Heart left ventricle (tissue), 16 donors: ENCODE measurements at regions not wholly inside any gene's neighbourhood (a gene's known extent, or its start where the extent isn't known, plus 50 kb on each side); places are given as distances from the start of the nearest gene placed in this dataset.

Source experiments
- ATAC-seq, 4 donors: fragments of 200-7000 bp; cut with Tn5 transposase; one replicate each; pipeline ENCODE4 v1.9.1; 2020 to 2022; ENCODE audit warnings: moderate library complexity in 4 of 4, mild to moderate bottlenecking in 3 of 4, moderate number of reproducible peaks in 1 of 4
- DNase-seq, 5 donors: peaks; one replicate each; pipeline ENCODE4 v3.0.0-alpha.2; 2020
- H3K27ac ChIP-seq, 12 donors: fragments of 200-600 bp; sonication (generic) in 4 of 12; one replicate each; pipeline versions ENCODE4 v1.5.0 to v1.8.0; 2016 to 2022; ENCODE audit warnings: mild to moderate bottlenecking in 2 of 12
- H3K27me3 ChIP-seq, 9 donors: fragments of 200-600 bp; sonication (generic) in 2 of 9; one replicate each; pipeline versions ENCODE4 v1.5.1 to v1.8.0; 2016 to 2022; ENCODE audit warnings: mild to moderate bottlenecking in 3 of 9
- H3K36me3 ChIP-seq, 9 donors: fragments of 200-600 bp; sonication (generic) in 2 of 9; one replicate each; pipeline versions ENCODE4 v1.5.0 to v1.8.0; 2018 to 2022; ENCODE audit warnings: mild to moderate bottlenecking in 2 of 9
- H3K4me1 ChIP-seq, 12 donors: fragments of 200-600 bp; sonication (generic) in 4 of 12; one replicate each; pipeline versions ENCODE4 v1.5.0 to v1.8.0; 2016 to 2022; ENCODE audit warnings: mild to moderate bottlenecking in 3 of 12
- H3K4me3 ChIP-seq, 12 donors: fragments of 200-600 bp; sonication (generic) in 4 of 12; one replicate each; pipeline versions ENCODE4 v1.5.0 to v1.8.0; 2017 to 2022; ENCODE audit warnings: mild to moderate bottlenecking in 9 of 12, moderate library complexity in 4 of 12
- H3K9me3 ChIP-seq, 12 donors: fragments of 200-600 bp; sonication (generic) in 4 of 12; one replicate each; pipeline versions ENCODE4 v1.5.0 to v1.8.0; 2016 to 2022; ENCODE audit warnings: mild to moderate bottlenecking in 1 of 12
- CTCF ChIP-seq, 12 donors: fragments of 200-600 bp; sonication (generic) in 4 of 12; IDR thresholded peaks; one replicate each; pipeline versions ENCODE4 v1.5.0 to v1.8.0; 2018 to 2022; ENCODE audit warnings: antibody characterized with exemption in 12 of 12, mild to moderate bottlenecking in 5 of 12
- POLR2A ChIP-seq, 2 donors: fragments of 450-650 bp; IDR thresholded peaks; one replicate each; pipeline ENCODE4 v1.6.1; 2017; ENCODE audit warnings: antibody characterized with exemption in 2 of 2, mild to moderate bottlenecking in 2 of 2, moderate library complexity in 2 of 2
- WGBS, 4 donors: extraction: QIAGEN DNeasy Blood & Tissue Kit in 2 of 4; methylation state at CpG; one replicate each; pipeline versions ENCODE4 v1.1.5 to v1.1.7; 2013 to 2018; 5-methylcytosine and 5-hydroxymethylcytosine counted together
- intact Hi-C, 10 donors: fragments of 100-400 bp; cut with DNase I; formaldehyde crosslinking; loops; one replicate each; pipeline versions ENCODE4 v1.11.1 to v1.14.2; 2022
- donor health status: ischemic (EF 13 %, LVEDD 7.1; RV severe dilation, severe dysfunction).
- donor health status: healthy with polysubstance abuse.
- donor health status: DM: no; HTN: yes; CAD: no.
- donor health status: DM: no; HTN: no; CAD: no.
- donor health status: ischemic (EF 25% LVEDD 6.9; RV normal size, moderate dysfunction).
- donor health status: ischemic (EF 25% LVEDD 5.7; RV mildly dilated, moderate dysfunction).
- donor health status: healthy.
- donor health status: DM: yes; HTN: yes; CAD: no.
- donor health status: ischemic (EF 35%, LVEDD 5.7; RV mildly dilated, moderate dysfunction).
- donor health status: nonischemic (EF 11% LVEDD 7.7; RV severe dilation, severe dysfunction).
- donor health status: DM: yes; HTN: yes; CAD: no.
- donor health status: PGD.
- donor health status: ischemic (EF 29% LVEDD 5.4; RV normal size, mild dysfunction).
- donor health status: nonischemic (EF 23%, LVEDD 6.1; RV moderate dilation, normal function).

GRCh38 chr13:73532582-73532981 is 473.8 kb downstream of the KLF5 start:
- intact Hi-C loops: no loop called here
- H3K9me3 ChIP-seq: no peaks in the 10 kb centered on the region
- TF ChIP-seq POLR2A (IDR thresholded peaks at IDR 0.05) (no peak), CTCF (IDR thresholded peaks at IDR 0.05) (no peak)
- no peak overlapping the region for H3K4me3 ChIP-seq
- ATAC-seq (no peak), DNase-seq (no peak)
- peaks cover 0 to 8% (median 0%) of the 10 kb centered on the region in 12 donors for H3K4me1 ChIP-seq
- H3K27me3 ChIP-seq: no peaks in the 10 kb centered on the region
- no peaks in the 10 kb centered on the region for H3K36me3 ChIP-seq
- peak overlapping the region in 1 of 12 donors; percentile 63 for H3K27ac ChIP-seq
- 84 to 95% (median 89%) methylated on average over 4 of the region's 4 CpGs for WGBS, 4 donors

GRCh38 chr13:73531014-73531413 is 472.2 kb downstream of the KLF5 start:
- H3K4me1 ChIP-seq: peaks cover 0 to 8% (median 0%) of the 10 kb centered on the region in 12 donors
- peak in 2 of 5 donors; percentile 30 to 42 for DNase-seq
- TF ChIP-seq CTCF (IDR thresholded peaks at IDR 0.05): no peak
- TF ChIP-seq POLR2A (IDR thresholded peaks at IDR 0.05): no peak
- WGBS, 4 donors: 68 to 76% (median 71%) methylated on average over 8 to 9 of the region's 9 CpGs
- no peaks in the 10 kb centered on the region for H3K27me3 ChIP-seq
- intact Hi-C loops: no loop called here
- H3K4me3 ChIP-seq: no peak overlapping the region
- no peaks in the 10 kb centered on the region for H3K36me3 ChIP-seq
- H3K27ac ChIP-seq: peak overlapping the region in 8 of 12 donors; percentile 32 to 64 (median 56)
- H3K9me3 ChIP-seq: no peaks in the 10 kb centered on the region
- ATAC-seq: peak; percentile 62 to 91 (median 89)

- intact Hi-C loops: no loop called here
- WGBS, 4 donors: 86 to 93% (median 87%) methylated on average over 10 of the region's 10 CpGs
- no peak overlapping the region for H3K27ac ChIP-seq
- H3K9me3 ChIP-seq: no peaks in the 10 kb centered on the region
- ATAC-seq (no peak), DNase-seq (no peak)
- no peaks in the 10 kb centered on the region for H3K27me3 ChIP-seq
- no peak for TF ChIP-seq CTCF (IDR thresholded peaks at IDR 0.05)
- TF ChIP-seq POLR2A (IDR thresholded peaks at IDR 0.05): no peak
- no peaks in the 10 kb centered on the region for H3K36me3 ChIP-seq
- no peaks in the 10 kb centered on the region for H3K4me1 ChIP-seq
- H3K4me3 ChIP-seq: no peak overlapping the region
These were observed 464.1 kb downstream of the KLF5 start for GRCh38 chr13:73522937-73523336.

GRCh38 chr13:73521985-73522524 is 463.2 kb downstream of the KLF5 start:
- 67 to 72% (median 70%) methylated on average over 4 of the region's 4 CpGs for WGBS, 4 donors
- no peak for DNase-seq
- Histone ChIP-seq H3K9me3 (no peaks in the 10 kb centered on the region), H3K4me1 (no peaks in the 10 kb centered on the region), H3K4me3 (no peak overlapping the region), H3K36me3 (no peaks in the 10 kb centered on the region), H3K27me3 (no peaks in the 10 kb centered on the region), H3K27ac (no peak overlapping the region)
- no peak for TF ChIP-seq CTCF (IDR thresholded peaks at IDR 0.05)
- TF ChIP-seq POLR2A (IDR thresholded peaks at IDR 0.05): no peak
- ATAC-seq: no peak
- intact Hi-C loops: no loop called here
